LHCN-M2 (cell line): ENCODE measurements at regions not wholly inside any gene's neighbourhood (a gene's known extent, or its start where the extent isn't known, plus 50 kb on each side); places are given as distances from the start of the nearest gene placed in this dataset.
"Not testable (repeated sequence)": the region's sequence is repeated elsewhere in the genome, so short reads cannot be mapped to it uniquely, and the experiment has no call there.

Experiments
- DNase-seq: peaks from one replicate; pipeline ENCODE4 v3.0.0-alpha.2; 2012; ENCODE audit warnings: low read depth

DNA sequence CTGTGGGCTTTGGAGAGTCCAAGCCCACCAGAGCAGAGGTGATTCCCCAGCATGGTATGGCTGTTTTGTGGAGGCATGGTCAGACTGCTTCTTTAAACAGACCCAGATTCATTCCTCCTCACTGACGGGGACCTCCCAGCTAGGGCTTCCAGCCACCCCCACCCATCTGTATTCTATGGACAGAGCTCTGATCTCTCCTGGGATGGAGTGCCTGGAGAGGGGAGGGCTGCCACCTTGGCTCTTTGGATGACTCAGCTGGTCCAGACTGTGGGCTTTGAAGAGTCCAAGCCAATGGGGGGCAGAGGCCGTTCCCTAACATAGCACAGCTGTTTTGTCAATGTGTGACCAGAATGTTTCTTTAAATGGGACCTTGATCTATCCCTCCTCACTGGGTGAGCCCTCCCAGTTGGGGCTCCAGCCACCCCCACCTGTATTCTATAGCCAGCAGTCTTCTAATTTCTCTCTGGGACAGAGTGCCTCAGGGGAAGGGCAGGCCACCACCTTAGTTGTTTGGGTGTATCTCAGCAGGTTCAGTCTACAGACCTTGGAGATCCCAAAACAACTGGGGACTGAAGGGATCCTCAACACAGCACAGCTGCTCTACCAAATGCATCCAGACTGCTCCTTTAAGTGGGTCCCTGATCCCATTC is 122.0 kb upstream of the OSTN start:
- no peak for DNase-seq

DNA sequence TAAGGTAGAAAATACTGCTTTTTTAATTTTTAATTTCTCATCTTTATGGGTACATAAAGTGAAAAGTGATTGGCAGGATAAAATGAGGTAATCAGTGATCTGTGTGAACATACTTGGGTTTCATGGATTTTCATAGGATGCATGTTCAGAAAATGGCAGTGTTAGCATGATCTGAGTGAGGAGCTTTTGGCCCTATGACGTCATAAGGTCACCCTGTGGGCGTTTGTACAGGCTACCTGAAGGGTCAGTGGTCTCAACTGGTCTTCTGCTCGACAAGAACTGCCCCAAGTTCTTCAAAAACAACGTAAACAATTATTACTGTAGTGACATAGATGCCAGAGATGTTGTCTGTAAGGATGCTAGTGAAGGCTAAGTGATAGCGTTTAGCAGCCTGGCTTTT is 124.5 kb upstream of the OSTN start:
- DNase-seq, result no peak

DNA sequence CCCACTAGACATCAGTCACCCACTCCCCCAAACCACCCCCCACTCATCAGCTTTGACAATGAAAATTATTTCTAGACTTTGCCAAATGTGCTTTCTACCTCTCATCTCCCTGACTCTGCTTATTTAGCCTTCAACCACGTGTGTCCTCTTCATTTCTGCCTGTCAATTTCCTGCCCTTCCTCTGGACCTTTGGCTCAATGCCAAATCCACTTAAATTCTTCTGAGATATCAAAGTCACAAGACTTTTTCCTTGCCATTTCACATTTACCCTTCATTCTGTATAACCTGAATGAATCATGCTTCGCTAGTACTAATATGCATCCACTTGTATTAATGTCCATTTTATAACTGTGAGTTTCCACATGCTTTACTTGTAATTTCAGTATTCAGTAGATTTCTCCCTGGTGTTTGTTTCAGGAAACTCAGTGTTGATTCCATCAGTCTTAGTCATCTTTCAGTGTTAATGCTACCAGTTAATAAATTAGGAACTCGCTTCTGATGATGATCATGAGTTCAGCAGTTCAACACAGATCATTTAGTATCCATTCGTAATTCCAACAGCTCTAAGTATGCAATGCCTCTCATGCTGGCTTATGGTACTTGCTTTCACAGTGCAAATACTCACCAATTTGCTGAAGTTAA is 128.2 kb upstream of the OSTN start:
- DNase-seq, result peak; percentile 38

DNA sequence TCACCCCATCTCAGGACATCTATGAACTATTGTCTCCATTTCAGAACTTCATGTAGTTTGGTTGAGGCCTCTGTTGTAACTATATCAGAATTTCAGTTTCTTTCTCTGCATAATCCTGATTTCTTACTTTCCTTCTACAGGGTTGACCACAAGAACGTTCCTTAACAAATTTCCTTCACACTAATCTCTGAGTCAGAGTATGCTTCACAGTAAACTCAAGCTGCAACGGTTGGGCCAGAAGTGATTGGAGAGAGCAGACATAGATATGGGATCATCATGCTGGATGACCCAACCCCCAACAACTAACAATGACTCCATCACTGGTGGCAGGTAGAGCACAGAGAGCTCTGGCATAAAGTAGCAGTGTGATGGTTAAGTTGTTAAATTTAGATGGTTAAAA is 128.8 kb upstream of the OSTN start:
- peak; percentile 97 for DNase-seq

DNA sequence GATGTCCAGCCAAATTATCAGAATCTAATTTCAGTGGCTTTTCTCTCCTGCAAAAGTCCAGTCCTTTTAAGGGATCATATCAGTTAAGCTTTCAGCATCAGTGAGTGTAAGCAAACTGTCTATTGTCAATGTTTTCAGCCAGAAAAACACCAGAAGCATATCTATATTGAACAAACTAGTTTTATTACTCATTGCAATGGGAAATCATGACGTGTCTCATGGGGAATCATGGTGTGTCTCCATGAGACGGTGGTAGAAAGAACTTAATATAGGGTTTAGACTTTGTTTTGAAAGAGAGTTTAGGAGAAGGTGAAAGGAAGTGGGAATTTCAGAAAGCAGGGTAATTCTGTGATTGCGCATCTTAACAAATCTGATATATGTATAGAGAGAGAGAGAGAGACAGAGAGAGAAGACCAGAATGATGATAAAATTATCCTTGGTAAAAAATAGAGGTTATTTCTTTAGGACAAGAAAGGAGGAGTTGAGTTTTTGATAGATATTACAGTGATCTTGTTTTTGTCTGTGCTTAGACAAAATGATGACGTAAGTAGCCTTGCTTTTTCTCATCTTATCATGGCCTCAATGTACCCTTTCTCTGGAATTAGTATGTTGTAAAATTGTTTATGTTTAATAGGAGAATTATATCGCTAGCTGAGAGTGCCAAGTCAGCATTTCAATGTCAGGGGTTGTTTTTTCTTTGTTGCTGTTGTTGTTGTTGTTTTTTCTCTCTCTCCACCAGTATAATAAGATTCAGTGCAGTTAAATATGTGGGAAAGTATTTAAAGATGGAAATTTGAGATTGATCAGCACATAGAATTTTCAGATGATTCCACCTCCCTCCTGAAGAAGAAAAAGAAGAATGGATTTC is 129.9 kb upstream of the OSTN start:
- peak; percentile 25 for DNase-seq

DNA sequence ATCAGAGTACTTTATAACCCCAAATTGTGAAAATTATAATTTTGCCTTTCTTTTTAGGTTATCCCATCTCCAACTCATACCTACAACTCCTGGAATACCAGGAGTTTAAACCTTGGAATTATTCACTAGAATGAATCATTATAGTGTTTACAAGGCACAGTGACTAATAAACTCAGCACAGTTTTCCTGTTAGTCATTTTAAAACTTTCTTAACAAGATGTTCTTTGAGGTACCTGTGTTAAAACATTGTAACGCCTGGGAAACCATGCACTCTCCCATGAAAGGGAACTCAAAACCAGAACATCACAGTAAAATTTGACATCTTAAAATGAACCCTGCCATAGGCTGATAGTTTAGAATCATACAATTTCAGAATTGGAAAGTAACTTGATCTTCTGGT is 132.4 kb upstream of the OSTN start:
- DNase-seq, result peak; percentile 89

DNA sequence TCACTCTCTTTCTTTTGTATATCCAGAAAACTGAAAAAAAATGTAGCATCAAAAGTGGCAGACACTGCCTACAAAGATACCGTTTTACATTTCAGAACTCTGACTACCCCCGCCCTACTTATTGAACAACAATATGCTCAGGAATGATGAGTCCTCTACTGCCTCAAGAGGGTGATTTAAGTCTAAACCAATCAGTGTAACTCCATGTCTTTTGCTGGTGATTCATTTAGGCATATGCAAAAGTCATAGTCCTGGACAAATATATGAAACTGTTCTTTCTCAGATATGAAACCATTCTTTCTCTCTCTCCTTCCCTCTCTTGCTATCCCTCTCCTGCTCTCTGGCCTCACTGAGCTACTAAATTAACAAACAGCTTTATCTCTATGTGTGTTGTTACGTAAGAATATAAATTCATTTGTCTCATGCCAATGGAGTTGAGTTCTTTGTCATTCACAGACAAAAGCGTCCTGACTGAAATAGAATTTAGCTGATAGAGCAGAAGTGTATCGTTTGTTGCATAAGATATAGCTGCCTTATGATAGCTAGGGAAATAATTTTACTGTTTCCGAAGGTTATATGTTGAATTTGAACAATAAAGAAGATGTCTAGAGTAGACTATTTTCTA is 133.7 kb upstream of the OSTN start:
- peak; percentile 68 for DNase-seq

DNA sequence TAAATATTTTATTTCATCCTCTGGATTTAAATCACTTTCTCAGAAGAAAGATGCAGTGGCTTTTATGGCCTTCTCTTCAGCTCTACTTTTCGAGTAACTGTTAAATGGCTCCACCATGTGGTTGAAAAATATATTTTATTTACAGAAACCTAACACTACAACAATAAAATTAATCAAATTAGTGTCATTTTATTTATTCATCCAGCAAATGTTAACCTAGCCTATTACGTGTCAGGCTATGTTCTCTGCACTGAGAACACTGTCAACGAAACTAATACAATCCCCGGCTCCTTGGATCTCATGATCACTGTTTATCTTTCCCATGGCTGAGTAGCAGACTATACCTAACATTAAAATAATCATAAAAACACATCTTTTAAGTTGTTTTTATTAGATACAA is 148.0 kb upstream of the OSTN start:
- peak; percentile 37 for DNase-seq

DNA sequence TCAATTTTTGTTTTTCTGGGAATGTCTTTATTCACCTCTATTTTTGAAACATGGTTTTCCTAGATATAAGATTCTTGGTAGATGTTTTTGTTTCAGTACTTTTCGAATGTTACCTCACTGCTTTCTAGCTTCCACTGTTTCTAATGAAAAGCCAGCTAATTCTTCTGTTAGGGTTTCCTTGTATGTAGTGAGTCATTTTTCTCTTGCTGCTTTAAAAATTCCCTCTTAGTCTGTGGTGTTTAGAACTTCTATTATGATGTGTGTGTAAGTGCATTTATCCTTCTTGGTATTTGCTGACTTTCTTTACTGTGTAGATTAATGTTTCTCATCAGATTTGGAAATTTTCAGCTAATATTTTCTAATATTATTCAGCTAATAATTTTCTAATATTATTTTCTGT is 151.1 kb upstream of the OSTN start:
- no peak for DNase-seq

DNA sequence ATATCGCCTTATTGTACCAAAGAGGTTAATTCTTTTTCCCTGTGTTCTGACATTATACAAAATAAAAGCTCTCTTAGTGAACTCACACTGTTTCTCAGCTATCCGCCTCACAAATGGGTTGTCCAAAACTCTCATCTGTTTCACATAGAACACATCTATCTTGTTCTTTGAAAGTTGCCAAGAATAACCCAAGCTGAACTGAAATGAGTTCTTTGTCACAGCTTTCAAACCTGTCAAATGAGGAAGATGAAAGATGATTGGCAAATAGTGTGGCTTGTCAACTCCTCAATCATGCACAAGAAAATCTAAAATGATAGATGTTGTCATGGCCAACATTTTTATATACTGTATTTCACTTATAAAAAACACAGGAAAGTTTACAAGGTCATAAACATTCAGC is 168.1 kb upstream of the OSTN start:
- DNase-seq, result no peak

DNA sequence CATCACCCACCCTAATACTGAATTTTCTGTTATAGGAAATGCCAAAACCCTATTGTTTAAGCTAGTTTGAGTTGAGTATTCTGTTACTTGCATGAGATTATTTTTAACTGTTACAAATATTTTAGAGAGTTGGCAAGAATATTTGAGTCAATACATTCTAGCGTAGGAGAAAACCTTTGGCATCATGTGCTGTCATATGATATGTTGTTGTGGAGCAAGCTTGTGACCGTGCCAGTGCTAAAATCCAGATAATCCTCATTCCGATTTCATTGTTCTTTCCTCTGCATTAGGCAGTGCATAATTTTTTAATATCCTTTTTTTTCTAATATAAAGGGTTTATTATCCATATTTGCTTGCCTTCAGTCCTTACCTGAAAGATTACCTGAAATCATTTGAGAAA is 168.0 kb upstream of the GMNC start:
- DNase-seq, result no peak

DNA sequence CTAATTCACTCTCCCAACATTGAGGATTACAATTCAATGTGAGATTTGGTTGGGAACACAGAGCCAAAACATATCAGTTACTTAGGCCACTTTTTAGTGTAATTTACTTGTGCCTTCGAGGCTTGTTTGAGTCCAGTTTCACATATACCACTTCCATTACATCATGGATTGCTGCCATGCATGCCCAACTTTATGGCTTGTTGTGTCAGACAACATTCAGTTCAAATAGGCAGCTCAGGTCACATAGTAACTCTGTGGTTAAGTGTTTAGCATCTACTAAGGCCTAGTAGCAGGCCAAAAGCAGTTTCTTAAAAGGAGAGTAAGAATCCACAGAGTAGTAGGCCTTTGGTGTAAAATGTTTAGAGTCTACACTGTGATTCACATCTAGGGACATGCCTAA is 164.3 kb upstream of the GMNC start:
- DNase-seq, result no peak

DNA sequence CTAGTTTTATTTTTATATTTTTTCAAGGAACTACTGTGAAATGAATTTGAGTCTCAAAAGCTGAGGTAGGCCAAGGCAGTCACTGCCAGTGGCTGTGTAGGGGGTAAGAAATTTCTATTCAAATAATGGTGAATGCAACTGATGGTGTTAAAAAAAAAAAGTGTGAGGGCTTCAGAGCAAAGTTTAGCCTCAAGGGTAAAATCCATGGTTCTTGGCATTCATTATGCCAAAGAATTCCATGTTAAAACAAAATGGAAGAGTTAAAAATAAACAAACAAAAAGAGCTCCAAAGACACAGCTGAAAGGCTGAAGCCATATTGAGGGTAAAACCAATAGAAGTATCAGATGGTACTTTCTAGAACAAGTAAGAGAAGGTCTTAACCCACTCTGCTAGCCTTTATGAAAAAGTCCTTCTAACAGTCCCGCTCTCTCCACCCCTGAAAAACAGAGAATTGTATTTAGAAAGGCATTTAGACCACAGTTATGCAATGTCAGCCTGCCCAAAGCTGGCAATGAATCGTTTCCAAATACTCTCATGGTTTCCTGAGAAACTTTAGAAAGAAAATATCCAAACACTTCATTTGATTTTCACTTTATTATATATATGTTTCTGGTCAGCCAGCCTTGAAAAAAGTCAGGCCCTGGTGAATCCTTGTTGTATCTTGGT is 158.4 kb upstream of the GMNC start:
- peak; percentile 9 for DNase-seq

DNA sequence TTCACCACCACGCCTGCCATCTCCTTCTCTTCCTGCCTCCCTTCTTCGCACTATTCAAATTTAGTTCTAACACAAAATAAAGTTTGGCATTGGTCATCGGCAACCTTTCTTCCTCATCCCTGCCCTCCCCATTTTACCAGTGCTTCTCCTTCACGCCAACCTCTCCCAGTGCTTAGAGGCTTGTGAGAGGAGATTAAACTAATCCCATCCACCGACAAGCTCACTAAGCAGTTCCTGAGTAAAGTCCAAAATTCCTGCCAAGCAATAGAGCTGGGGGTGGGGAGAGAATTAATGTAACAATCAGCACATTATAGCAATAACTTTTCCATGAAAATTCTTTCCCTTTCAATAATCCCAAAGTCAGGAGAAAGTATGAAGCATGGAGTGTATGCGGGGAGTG is 157.4 kb upstream of the GMNC start:
- DNase-seq, result no peak

DNA sequence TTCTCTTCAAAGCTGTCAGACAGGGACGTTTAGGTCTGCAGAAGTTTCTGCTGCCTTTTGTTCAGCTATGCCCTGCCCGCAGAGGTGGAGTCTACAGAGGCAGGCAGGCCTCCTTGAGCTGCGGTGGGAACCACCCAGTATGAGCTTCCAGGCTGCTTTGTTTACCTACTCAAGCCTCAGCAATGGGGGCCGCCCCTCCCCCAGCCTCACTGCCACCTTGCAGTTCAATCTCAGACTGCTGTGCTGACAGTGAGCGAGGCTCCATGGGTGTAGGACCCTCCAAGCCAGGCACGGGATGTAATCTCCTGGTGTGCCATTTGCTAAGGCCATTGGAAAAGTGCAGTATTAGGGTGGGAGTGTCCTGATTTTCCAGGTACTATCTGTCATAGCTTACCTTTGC is 153.5 kb upstream of the GMNC start:
- not testable (repeated sequence) for DNase-seq

DNA sequence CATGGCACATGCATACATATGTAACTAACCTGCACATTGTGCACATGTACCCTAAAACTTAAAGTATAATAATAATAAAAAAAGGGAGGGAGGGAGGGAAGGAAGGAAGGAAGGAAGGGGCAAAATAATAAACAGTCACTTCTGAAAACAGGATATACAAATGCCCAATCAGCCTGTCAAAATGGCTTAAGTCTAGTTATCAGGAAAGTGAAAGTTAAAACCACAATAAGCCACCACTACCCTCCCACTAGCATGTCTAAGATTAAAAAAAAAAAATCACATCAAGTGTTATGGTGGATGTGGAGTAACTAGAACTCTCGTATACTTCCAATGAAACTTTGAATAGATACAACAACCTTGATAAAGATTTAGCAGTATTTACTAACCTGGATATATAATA is 145.6 kb upstream of the GMNC start:
- no peak for DNase-seq

DNA sequence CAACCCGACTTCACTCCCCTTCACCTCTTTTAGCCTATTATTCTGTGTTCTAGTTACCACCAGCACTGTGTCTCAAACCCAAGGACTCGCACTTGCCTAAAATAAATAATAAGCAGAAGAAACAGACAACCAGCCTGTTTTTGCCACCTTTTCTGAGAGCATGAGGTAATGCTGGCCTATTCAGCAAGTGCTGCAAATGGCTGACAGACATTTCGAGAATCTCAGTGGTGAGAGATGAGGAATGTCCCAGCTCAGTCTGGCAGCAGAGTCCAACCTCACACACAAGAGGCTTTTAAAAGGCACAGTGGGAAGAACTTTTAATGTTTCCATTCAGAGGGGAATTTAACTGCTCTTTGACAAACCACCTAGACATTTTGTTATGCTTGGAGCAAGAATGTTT is 143.3 kb upstream of the GMNC start:
- DNase-seq, result no peak

DNA sequence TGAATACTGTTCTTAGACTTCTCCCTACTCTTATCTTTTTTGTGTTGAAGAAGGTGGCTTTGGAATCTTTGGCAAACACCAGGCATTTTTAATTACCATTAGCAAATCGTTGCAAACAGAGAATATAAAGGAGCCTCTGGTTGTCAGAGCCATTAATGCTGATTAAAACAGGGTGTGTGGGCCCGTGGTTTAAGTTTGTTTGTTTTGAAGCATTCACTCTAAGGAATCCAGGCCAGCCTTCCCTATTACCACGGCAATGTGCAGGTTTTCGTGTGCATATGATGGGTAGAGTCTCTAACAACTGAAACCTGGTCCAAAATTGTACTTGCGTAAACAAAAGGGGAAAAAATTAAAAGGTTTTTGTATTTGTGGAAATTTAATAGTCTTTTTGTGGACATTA is 141.2 kb upstream of the GMNC start:
- DNase-seq, result no peak

DNA sequence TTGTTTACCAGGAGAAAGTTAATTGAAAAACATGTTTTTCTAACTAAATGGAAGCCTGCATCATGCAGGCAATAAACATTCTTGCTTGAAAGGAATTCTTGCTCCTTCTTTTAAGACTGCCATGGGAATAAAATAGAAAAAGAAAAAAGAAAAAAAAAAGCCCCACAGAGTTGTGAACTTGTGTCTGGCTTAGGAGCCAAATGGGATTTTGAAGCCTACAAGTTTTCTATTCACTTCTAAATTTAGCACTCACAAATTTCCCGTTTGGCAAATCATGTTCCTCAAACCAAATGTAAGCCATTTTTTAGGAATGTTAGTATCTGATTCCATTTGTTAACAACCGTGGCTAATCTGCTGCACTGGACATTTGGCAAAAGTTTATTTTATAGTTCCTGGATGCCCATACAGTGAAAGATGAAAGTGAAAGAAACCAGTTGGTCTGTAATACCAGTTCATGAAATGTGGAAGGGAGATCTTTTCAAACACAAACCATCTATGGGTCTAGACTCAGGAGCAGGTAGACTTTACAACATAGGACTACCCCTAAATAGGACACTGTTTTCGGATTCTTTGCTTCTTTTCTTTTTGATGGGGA is 133.8 kb upstream of the GMNC start:
- DNase-seq, result peak; percentile 2

DNA sequence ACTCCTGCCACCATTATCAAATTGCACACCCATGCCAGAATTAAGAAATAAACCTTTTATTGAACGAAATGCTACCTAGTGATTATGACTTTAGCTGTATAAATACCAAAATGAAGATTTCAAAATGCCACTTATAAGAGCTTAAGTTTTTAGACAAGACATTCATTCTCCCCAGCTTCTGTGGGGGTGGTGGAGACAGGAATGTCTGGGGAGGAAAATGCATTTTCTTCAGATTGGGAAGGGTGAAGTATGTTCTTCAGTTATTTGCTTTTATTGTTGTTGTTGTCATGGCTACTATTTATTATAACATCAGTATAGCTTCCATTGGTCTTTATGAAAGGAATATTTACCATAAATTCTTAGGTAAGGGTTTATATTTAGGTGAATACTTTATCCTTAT is 132.7 kb upstream of the GMNC start:
- no peak for DNase-seq

DNA sequence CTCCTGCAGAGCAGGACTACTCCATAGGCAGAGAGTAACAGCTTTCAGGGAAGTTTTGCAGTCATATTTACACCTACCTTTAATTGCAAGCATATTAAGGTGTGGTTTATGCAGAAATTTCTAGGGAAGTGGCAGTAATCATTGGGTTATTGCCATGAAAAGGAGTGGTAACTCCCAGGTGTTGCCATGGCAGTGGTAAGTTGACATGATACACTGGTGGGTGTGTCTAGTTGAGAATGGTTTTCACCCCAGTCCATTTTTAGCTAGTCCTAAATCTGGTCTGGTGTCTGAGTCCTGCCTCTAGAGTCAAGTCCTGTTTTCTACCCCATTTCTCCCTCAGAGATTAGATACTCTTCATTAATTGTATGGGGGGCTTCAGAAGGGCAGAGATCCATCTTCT is 128.4 kb upstream of the GMNC start:
- DNase-seq, result no peak
